GM12891 (cell line): ENCODE measurements at regions not wholly inside any gene's neighbourhood (a gene's known extent, or its start where the extent isn't known, plus 50 kb on each side); places are given as distances from the start of the nearest gene placed in this dataset.

Source experiments
- POLR2A ChIP-seq: IDR thresholded peaks from 2 replicates; pipeline ENCODE4 v1.6.1; 2011; ENCODE audit warnings: low read depth, low read length, control low read depth
- POLR2AphosphoS5 ChIP-seq: IDR thresholded peaks from 2 replicates; pipeline ENCODE4 v1.6.1; 2011; ENCODE audit warnings: low read depth, low read length, control low read depth
- POU2F2 ChIP-seq: IDR thresholded peaks from 2 replicates; pipeline ENCODE4 v1.6.1; 2011; ENCODE audit warnings: low read depth, mild to moderate bottlenecking, control low read depth, low read length, moderate library complexity
- TAF1 ChIP-seq: IDR thresholded peaks from 2 replicates; pipeline ENCODE4 v1.6.1; 2011; ENCODE audit warnings: low read depth, low read length, control low read depth

DNA sequence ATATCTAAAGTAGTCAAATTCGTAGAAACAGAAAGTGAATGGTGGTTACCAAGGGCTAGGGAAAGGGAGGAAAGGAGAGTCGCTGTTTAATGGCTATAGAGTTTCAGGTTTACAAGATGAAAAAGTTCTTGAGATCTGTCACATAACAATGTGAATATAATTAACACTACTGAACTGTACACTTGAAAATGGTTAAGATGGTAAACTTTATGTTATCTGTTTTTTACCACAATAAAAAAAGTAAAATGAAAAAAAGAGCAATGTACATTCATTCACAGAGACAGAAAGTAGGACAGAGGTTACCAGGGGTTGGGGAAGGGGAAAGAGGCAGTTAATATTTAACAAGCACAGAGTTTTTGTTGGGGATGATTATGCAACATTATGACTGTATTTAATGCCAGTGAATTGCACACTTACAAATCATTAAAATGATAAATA lies 53.3 kb upstream of the SEC16B start:
- TF ChIP-seq POLR2A (no peak), POLR2AphosphoS5 (no peak), TAF1 (no peak), POU2F2 (no peak)
